H7 (cell line): ENCODE measurements at regions not wholly inside any gene's neighbourhood (a gene's known extent, or its start where the extent isn't known, plus 50 kb on each side); places are given as distances from the start of the nearest gene placed in this dataset.

Experiments used
- DNase-seq: peaks from one replicate; pipeline ENCODE4 v3.0.0; 2012
- H3K27me3 ChIP-seq: 2 replicates; pipeline ENCODE4 v1.6.0; 2011; ENCODE audit warnings: mild to moderate bottlenecking, low read length; ENCODE audit not compliant: control insufficient read depth, insufficient read depth
- H3K36me3 ChIP-seq: replicated peaks from 2 replicates; pipeline ENCODE4 v1.5.1; 2011; ENCODE audit warnings: low read length; ENCODE audit not compliant: control insufficient read depth, insufficient read depth
- H3K4me3 ChIP-seq: 2 replicates; pipeline ENCODE4 v1.5.1; 2011; ENCODE audit warnings: low read depth, mild to moderate bottlenecking, control low read depth, low read length, moderate library complexity; ENCODE audit not compliant: insufficient read depth

- Histone ChIP-seq H3K36me3 (no peaks in the 10 kb centered on the region), H3K4me3 (no peak overlapping the region), H3K27me3 (no peaks in the 10 kb centered on the region)
- DNase-seq = no peak
These were observed 958.4 kb upstream of the USP15 start for GRCh38 chr12:61301817-61302216.

GRCh38 chr12:61302282-61302681, 957.9 kb upstream of the USP15 start:
- Histone ChIP-seq H3K36me3 (no peaks in the 10 kb centered on the region), H3K27me3 (no peaks in the 10 kb centered on the region), H3K4me3 (no peak overlapping the region)
- no peak for DNase-seq

DNA sequence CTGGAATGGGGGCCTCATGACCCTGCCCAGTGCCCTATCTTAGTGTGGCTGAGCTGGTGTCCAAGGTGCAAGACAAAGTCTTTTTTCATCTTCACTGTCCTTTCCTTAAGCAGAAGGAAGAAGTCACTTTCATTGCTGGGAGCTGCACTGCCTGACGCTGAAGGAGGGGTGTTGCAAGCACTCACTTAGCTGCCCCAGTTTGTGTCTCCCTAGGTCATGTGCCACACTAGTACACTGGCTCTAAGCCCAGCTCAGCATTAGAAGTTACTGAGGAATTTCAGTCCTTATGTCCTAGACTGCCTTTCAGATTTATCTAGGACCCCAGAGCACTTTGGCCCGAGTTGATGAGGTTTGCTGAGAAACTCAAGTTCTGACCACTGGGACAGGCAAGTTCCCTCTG, 952.0 kb upstream of the USP15 start:
- no peaks in the 10 kb centered on the region for H3K36me3 ChIP-seq
- H3K4me3 ChIP-seq = no peak overlapping the region
- DNase-seq = no peak
- H3K27me3 ChIP-seq = no peaks in the 10 kb centered on the region

GRCh38 chr12:61311413-61311812, 948.8 kb upstream of the USP15 start:
- DNase-seq = no peak
- H3K27me3 ChIP-seq = no peaks in the 10 kb centered on the region

GRCh38 chr12:61348871-61349270, 911.3 kb upstream of the USP15 start:
- no peak overlapping the region for H3K4me3 ChIP-seq
- no peaks in the 10 kb centered on the region for H3K36me3 ChIP-seq
- H3K27me3 ChIP-seq = no peaks in the 10 kb centered on the region
- DNase-seq = no peak

More at GRCh38 chr12:61311413-61311812, 948.8 kb upstream of the USP15 start:
- Histone ChIP-seq H3K36me3 (no peaks in the 10 kb centered on the region), H3K4me3 (no peak overlapping the region)

- no peaks in the 10 kb centered on the region for H3K36me3 ChIP-seq
- H3K27me3 ChIP-seq = no peaks in the 10 kb centered on the region
- DNase-seq = no peak
- no peak overlapping the region for H3K4me3 ChIP-seq
These were observed 905.1 kb upstream of the USP15 start for GRCh38 chr12:61355105-61355504.

GRCh38 chr12:61356485-61356884, 903.7 kb upstream of the USP15 start:
- no peaks in the 10 kb centered on the region for H3K36me3 ChIP-seq
- no peak for DNase-seq
- no peak overlapping the region for H3K4me3 ChIP-seq
- no peaks in the 10 kb centered on the region for H3K27me3 ChIP-seq

- Histone ChIP-seq H3K4me3 (no peak overlapping the region), H3K36me3 (no peaks in the 10 kb centered on the region), H3K27me3 (no peaks in the 10 kb centered on the region)
- no peak for DNase-seq
These were observed 902.7 kb upstream of the USP15 start for GRCh38 chr12:61357496-61357895.

GRCh38 chr12:61362037-61362436, 898.2 kb upstream of the USP15 start:
- Histone ChIP-seq H3K36me3 (no peaks in the 10 kb centered on the region), H3K4me3 (no peak overlapping the region), H3K27me3 (no peaks in the 10 kb centered on the region)
- DNase-seq = no peak

- Histone ChIP-seq H3K4me3 (no peak overlapping the region), H3K36me3 (no peaks in the 10 kb centered on the region), H3K27me3 (no peaks in the 10 kb centered on the region)
- no peak for DNase-seq
These were observed 895.2 kb upstream of the USP15 start for GRCh38 chr12:61365001-61365400.

GRCh38 chr12:61367281-61367785, 892.9 kb upstream of the USP15 start:
- Histone ChIP-seq H3K36me3 (no peaks in the 10 kb centered on the region), H3K27me3 (no peaks in the 10 kb centered on the region), H3K4me3 (no peak overlapping the region)
- DNase-seq = no peak

DNA sequence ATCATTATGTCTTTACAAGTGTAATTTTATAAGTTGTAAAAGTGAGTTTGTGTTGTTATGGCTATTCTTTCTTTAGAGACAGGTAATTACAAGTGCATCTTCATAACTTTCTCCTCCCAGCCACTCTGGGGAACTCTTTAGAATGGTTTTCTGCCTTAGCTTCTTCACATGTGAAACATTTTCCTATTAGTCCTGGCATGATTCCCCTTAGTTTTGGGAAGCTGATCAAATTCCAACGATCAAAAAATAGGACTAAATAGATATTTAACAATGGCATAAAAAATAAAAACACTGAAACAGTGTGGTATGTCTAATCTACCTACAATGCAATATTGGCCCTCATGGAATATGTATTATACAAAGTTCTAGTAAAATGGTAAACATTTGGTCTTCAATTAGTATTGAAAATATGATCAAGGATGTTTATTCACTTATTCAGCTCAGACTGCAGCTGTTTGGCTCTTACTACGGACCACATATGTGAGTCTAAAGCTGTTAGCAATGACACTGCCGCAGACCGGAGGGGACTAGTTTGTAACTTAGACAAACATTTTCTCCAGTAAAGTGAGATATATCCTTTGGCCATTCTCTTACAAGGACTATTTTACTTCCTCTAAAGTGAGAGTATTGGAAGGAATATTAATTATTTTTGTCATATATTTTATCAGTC, 890.8 kb upstream of the USP15 start:
- Histone ChIP-seq H3K27me3 (no peaks in the 10 kb centered on the region), H3K36me3 (no peaks in the 10 kb centered on the region), H3K4me3 (no peak overlapping the region)
- no peak for DNase-seq

DNA sequence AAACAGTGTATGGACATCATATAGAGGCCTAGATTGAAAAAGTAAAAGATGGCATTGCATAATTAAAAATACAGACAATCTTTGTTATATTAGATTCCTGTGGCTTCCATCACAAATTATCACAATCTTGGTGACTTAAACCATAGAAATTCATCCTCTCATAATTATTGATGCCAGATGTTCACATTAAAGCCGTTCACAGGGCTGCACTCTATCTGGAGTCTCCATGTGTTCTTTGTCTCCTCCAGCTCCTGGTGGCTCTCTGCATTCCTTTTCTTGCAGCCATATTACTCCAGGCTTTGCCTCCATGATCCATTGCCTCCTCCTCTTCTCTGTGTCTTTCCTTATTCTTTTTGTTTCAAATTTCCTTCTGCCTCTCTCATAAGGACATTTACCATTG, 875.7 kb upstream of the USP15 start:
- no peak for DNase-seq
- Histone ChIP-seq H3K4me3 (no peak overlapping the region), H3K27me3 (no peaks in the 10 kb centered on the region), H3K36me3 (no peaks in the 10 kb centered on the region)

DNA sequence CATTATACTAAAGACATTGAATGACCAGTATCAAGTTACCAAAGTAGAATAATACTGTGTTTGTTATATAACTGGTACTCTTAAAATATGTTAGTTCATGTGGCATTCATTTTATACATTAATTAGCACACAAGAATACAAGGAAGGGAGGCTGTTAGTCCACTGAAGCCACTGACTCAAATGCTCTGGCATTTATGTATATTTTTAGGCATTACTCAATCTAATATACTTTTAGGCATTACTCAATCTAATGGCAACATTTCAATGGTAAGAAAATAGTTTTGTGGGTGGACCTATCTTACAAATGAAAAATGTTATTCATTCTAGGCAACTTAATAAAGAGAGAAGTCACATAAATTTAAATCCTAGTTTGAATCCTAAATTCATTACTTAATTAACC, 874.4 kb upstream of the USP15 start:
- no peaks in the 10 kb centered on the region for H3K27me3 ChIP-seq
- DNase-seq = no peak
- no peaks in the 10 kb centered on the region for H3K36me3 ChIP-seq
- H3K4me3 ChIP-seq = no peak overlapping the region

- Histone ChIP-seq H3K4me3 (no peak overlapping the region), H3K36me3 (no peaks in the 10 kb centered on the region), H3K27me3 (no peaks in the 10 kb centered on the region)
- no peak for DNase-seq
These were observed 862.5 kb upstream of the USP15 start for GRCh38 chr12:61397668-61398067.

DNA sequence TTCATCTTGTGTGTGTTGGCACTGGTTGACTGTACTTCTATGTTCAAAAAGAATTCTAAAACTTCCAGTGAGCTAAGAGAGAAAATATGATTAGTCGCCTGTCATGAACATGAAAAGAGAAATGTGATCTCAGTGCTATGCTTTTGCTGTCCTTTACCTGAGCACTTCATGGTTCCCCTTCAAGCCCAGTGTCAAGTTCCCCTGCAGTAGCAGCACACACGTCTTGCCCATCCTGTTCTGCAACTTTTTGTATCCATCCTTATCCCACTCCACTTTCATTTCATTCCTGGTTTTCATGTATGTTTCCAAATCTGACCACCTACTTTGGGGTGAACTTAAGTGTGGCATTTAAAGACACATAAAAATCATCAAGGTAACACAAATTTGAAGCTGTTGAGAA, 848.0 kb upstream of the USP15 start:
- DNase-seq = peak; percentile 2
- Histone ChIP-seq H3K4me3 (no peak overlapping the region), H3K36me3 (no peaks in the 10 kb centered on the region), H3K27me3 (no peaks in the 10 kb centered on the region)
